ENCODE measurements at regions not wholly inside any gene's neighbourhood (a gene's known extent, or its start where the extent isn't known, plus 50 kb on each side); places are given as distances from the start of the nearest gene placed in this dataset.

- no peak for TF ChIP-seq POLR2A (IDR thresholded peaks at IDR 0.05; ENCODE audit: control extremely low read depth in 1 of 2, low read depth in 2 of 2, low read length in 2 of 2)
- no peak for TF ChIP-seq CTCF (IDR thresholded peaks at IDR 0.05; ENCODE audit: control extremely low read depth in 1 of 3, insufficient read depth in 1 of 3, low read depth in 1 of 3, low read length in 3 of 3)
- no peak for TF ChIP-seq EP300 (IDR thresholded peaks at IDR 0.05; ENCODE audit: borderline replicate concordance in 1 of 2, low read depth in 2 of 2, low read length in 2 of 2)
Measured at GRCh38 chr3:20931834-20932233, 745.8 kb upstream of the SGO1 start.
